Liver (tissue), 3 donors: ENCODE measurements at regions not wholly inside any gene's neighbourhood (a gene's known extent, or its start where the extent isn't known, plus 50 kb on each side); places are given as distances from the start of the nearest gene placed in this dataset.

Source experiments
- CTCF ChIP-seq: fragments of 150-350 bp; IDR thresholded peaks from 2 replicates; pipeline ENCODE4 v1.5.1; 2017; ENCODE audit warnings: improper control_type of control experiment, low read depth, low read length; ENCODE audit not compliant: missing input control
- MAX ChIP-seq: IDR thresholded peaks from 2 replicates; pipeline ENCODE4 v1.6.1; 2016; ENCODE audit warnings: antibody characterized with exemption
- TAF1 ChIP-seq: conservative IDR thresholded peaks from 2 replicates; pipeline ENCODE4 v1.6.1; 2016; ENCODE audit warnings: antibody characterized with exemption, mild to moderate bottlenecking
- YY1 ChIP-seq: IDR thresholded peaks from 2 replicates; pipeline ENCODE4 v1.6.1; 2016; ENCODE audit warnings: antibody characterized with exemption, mild to moderate bottlenecking
- TF ChIP-seq, protein P1 (sequence below): IDR thresholded peaks from 2 replicates; pipeline ENCODE4 v1.6.1; 2016; ENCODE audit warnings: antibody characterized with exemption, mild to moderate bottlenecking
- donor health status: healthy.
- donor health status: healthy.

GRCh38 chr13:107812014-107812412 lies 403.3 kb downstream of the LIG4 start:
- no peak for TF ChIP-seq CTCF
- TF ChIP-seq MAX = no peak
- TF ChIP-seq, protein P1, sequence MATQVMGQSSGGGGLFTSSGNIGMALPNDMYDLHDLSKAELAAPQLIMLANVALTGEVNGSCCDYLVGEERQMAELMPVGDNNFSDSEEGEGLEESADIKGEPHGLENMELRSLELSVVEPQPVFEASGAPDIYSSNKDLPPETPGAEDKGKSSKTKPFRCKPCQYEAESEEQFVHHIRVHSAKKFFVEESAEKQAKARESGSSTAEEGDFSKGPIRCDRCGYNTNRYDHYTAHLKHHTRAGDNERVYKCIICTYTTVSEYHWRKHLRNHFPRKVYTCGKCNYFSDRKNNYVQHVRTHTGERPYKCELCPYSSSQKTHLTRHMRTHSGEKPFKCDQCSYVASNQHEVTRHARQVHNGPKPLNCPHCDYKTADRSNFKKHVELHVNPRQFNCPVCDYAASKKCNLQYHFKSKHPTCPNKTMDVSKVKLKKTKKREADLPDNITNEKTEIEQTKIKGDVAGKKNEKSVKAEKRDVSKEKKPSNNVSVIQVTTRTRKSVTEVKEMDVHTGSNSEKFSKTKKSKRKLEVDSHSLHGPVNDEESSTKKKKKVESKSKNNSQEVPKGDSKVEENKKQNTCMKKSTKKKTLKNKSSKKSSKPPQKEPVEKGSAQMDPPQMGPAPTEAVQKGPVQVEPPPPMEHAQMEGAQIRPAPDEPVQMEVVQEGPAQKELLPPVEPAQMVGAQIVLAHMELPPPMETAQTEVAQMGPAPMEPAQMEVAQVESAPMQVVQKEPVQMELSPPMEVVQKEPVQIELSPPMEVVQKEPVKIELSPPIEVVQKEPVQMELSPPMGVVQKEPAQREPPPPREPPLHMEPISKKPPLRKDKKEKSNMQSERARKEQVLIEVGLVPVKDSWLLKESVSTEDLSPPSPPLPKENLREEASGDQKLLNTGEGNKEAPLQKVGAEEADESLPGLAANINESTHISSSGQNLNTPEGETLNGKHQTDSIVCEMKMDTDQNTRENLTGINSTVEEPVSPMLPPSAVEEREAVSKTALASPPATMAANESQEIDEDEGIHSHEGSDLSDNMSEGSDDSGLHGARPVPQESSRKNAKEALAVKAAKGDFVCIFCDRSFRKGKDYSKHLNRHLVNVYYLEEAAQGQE = no peak
- TF ChIP-seq TAF1 = no peak
- no peak for TF ChIP-seq YY1
